Amygdala (tissue), 56 donors: ENCODE measurements at regions not wholly inside any gene's neighbourhood (a gene's known extent, or its start where the extent isn't known, plus 50 kb on each side); places are given as distances from the start of the nearest gene placed in this dataset.
"Not testable (repeated sequence)": the region's sequence is repeated elsewhere in the genome, so short reads cannot be mapped to it uniquely, and the experiment has no call there.

Source experiments
- DNase-seq, 56 donors: peaks; one replicate each; lab custom pipeline; 2025; lab: John Stamatoyannopoulos, UW

GRCh38 chr2:235212501-235213158, 260.8 kb downstream of the SH3BP4 start:
- no peak for DNase-seq

GRCh38 chr2:235215248-235215647, 263.4 kb downstream of the SH3BP4 start:
- no peak for DNase-seq

GRCh38 chr2:235216901-235217300, 265.1 kb downstream of the SH3BP4 start:
- DNase-seq = no peak

GRCh38 chr2:235217846-235218245, 266.0 kb downstream of the SH3BP4 start:
- no peak for DNase-seq

GRCh38 chr2:235218486-235218907, 266.7 kb downstream of the SH3BP4 start:
- no peak for DNase-seq

- DNase-seq = no peak
Observed at GRCh38 chr2:235219048-235219447, 267.2 kb downstream of the SH3BP4 start.

- DNase-seq = no peak
Observed at GRCh38 chr2:235220331-235220730, 268.5 kb downstream of the SH3BP4 start.

- DNase-seq = no peak
Observed at GRCh38 chr2:235223011-235223410, 270.8 kb upstream of the AGAP1 start.

- DNase-seq = no peak
Observed at GRCh38 chr2:235224410-235224809, 269.4 kb upstream of the AGAP1 start.

GRCh38 chr2:235225261-235225660, 268.6 kb upstream of the AGAP1 start:
- DNase-seq = no peak

GRCh38 chr2:235227590-235227989, 266.3 kb upstream of the AGAP1 start:
- DNase-seq = no peak

GRCh38 chr2:235228422-235228821, 265.4 kb upstream of the AGAP1 start:
- DNase-seq = not testable (repeated sequence)

- DNase-seq = no peak
Observed at GRCh38 chr2:235229236-235229635, 264.6 kb upstream of the AGAP1 start.

GRCh38 chr2:235230821-235231601, 262.8 kb upstream of the AGAP1 start:
- DNase-seq = no peak

- no peak for DNase-seq
Observed at GRCh38 chr2:235232449-235233433, 261.1 kb upstream of the AGAP1 start.

- DNase-seq = no peak
Observed at GRCh38 chr2:235234736-235235135, 259.1 kb upstream of the AGAP1 start.

GRCh38 chr2:235235977-235236767, 257.7 kb upstream of the AGAP1 start:
- DNase-seq = no peak

GRCh38 chr2:235238537-235238936, 255.3 kb upstream of the AGAP1 start:
- DNase-seq = peak in 27 of 56 donors; percentile 7 to 80 (median 35)

GRCh38 chr2:235240574-235240973, 253.3 kb upstream of the AGAP1 start:
- DNase-seq = no peak
